GM23248 (cell line): ENCODE measurements at regions not wholly inside any gene's neighbourhood (a gene's known extent, or its start where the extent isn't known, plus 50 kb on each side); places are given as distances from the start of the nearest gene placed in this dataset.

Experiments used
- DNase-seq: peaks from one replicate; pipeline ENCODE4 v3.0.0-alpha.2; 2015
- H2AFZ ChIP-seq: fragments of 200-600 bp; sonication (generic); 2 replicates; pipeline ENCODE4 v1.6.1; 2016; ENCODE audit warnings: antibody characterized with exemption
- H3F3A ChIP-seq: fragments of 200-600 bp; sonication (generic); 2 replicates; pipeline ENCODE4 v1.6.1; 2016; ENCODE audit warnings: mild to moderate bottlenecking, antibody characterized with exemption, mixed run types; ENCODE audit not compliant: insufficient read depth
- H3K27ac ChIP-seq: fragments of 200-600 bp; sonication (generic); 2 replicates; pipeline ENCODE4 v1.5.1; 2016; ENCODE audit warnings: mild to moderate bottlenecking
- H3K27me3 ChIP-seq: fragments of 200-600 bp; sonication (generic); replicated peaks from 2 replicates; pipeline ENCODE4 v1.6.1; 2016; ENCODE audit warnings: mild to moderate bottlenecking; ENCODE audit not compliant: insufficient read depth
- H3K36me3 ChIP-seq: fragments of 200-600 bp; sonication (generic); 2 replicates; pipeline ENCODE4 v1.6.1; 2016; ENCODE audit warnings: low read depth, mild to moderate bottlenecking
- H3K4me1 ChIP-seq: fragments of 200-600 bp; sonication (generic); 2 replicates; pipeline ENCODE4 v1.6.1; 2016; ENCODE audit warnings: mild to moderate bottlenecking; ENCODE audit not compliant: insufficient read depth
- H3K4me2 ChIP-seq: fragments of 200-600 bp; sonication (generic); one replicate; pipeline ENCODE4 v1.6.1; 2016; ENCODE audit warnings: mild to moderate bottlenecking; ENCODE audit not compliant: unreplicated experiment
- H3K4me3 ChIP-seq: fragments of 200-600 bp; sonication (generic); 2 replicates; pipeline ENCODE4 v1.5.1; 2016; ENCODE audit warnings: mild to moderate bottlenecking
- H3K79me2 ChIP-seq: fragments of 200-600 bp; sonication (generic); 2 replicates; pipeline ENCODE4 v1.6.1; 2016; ENCODE audit warnings: mild to moderate bottlenecking; ENCODE audit not compliant: insufficient read depth
- H3K9ac ChIP-seq: fragments of 200-600 bp; sonication (generic); 2 replicates; pipeline ENCODE4 v1.6.1; 2016; ENCODE audit warnings: mild to moderate bottlenecking
- H3K9me2 ChIP-seq: fragments of 200-600 bp; sonication (generic); 2 replicates; pipeline ENCODE4 v1.6.1; 2016; ENCODE audit warnings: mixed run types, mild to moderate bottlenecking, moderate library complexity; ENCODE audit not compliant: insufficient read depth
- H3K9me3 ChIP-seq: fragments of 200-600 bp; sonication (generic); one replicate; pipeline ENCODE4 v1.6.1; 2017; ENCODE audit warnings: low read depth
- H4K20me1 ChIP-seq: fragments of 200-600 bp; sonication (generic); 2 replicates; pipeline ENCODE4 v1.6.0; 2016; ENCODE audit not compliant: insufficient read depth
- EZH2 ChIP-seq: fragments of 200-600 bp; sonication (generic); IDR thresholded peaks from 2 replicates; pipeline ENCODE4 v1.6.1; 2018; ENCODE audit warnings: antibody characterized with exemption, mild to moderate bottlenecking; ENCODE audit not compliant: insufficient read depth, poor library complexity, severe bottlenecking
- EZH2phosphoT487 ChIP-seq: fragments of 200-600 bp; sonication (generic); IDR thresholded peaks from 2 replicates; pipeline ENCODE4 v1.6.1; 2018; ENCODE audit warnings: antibody characterized with exemption, moderate library complexity, mild to moderate bottlenecking, low read depth; ENCODE audit not compliant: insufficient read depth
- WGBS, 2 experiments: methylation state at CpG; one replicate each; pipeline ENCODE4 v1.1.6; 2015 to 2017; ENCODE audit warnings: low lambda C conversion rate in 2 of 2, low coverage in 1 of 2; ENCODE audit errors: missing lambda C conversion rate in 2 of 2; 5-methylcytosine and 5-hydroxymethylcytosine counted together
- in situ Hi-C: fragments of 300-500 bp; cut with MboI; formaldehyde crosslinking; loops from 2 replicates; pipeline ENCODE4 v1.15.0; 2020

- no peak overlapping the region for H2AFZ ChIP-seq
- no peak overlapping the region for H3K27ac ChIP-seq
- 34 to 43% methylated on average over 2 of the region's 2 CpGs for WGBS, 2 experiments
- H3K9me2 ChIP-seq: no peaks in the 10 kb centered on the region
- no peak for DNase-seq
- no peaks in the 10 kb centered on the region for H3K36me3 ChIP-seq
- H3K4me1 ChIP-seq: no peaks in the 10 kb centered on the region
- no peak overlapping the region for H3K4me3 ChIP-seq
- no peaks in the 10 kb centered on the region for H3F3A ChIP-seq
- H3K9ac ChIP-seq: no peak overlapping the region
- no peaks in the 10 kb centered on the region for H3K9me3 ChIP-seq
- H3K27me3 ChIP-seq: no peaks in the 10 kb centered on the region
- H4K20me1 ChIP-seq: no peaks in the 10 kb centered on the region
- H3K4me2 ChIP-seq: no peak overlapping the region
- H3K79me2 ChIP-seq: no peaks in the 10 kb centered on the region
- no peak for TF ChIP-seq EZH2phosphoT487
- TF ChIP-seq EZH2: no peak
- in situ Hi-C loops: no loop called here
These were observed 1077.3 kb upstream of the CNTN5 start for GRCh38 chr11:97943493-97943892.

DNA sequence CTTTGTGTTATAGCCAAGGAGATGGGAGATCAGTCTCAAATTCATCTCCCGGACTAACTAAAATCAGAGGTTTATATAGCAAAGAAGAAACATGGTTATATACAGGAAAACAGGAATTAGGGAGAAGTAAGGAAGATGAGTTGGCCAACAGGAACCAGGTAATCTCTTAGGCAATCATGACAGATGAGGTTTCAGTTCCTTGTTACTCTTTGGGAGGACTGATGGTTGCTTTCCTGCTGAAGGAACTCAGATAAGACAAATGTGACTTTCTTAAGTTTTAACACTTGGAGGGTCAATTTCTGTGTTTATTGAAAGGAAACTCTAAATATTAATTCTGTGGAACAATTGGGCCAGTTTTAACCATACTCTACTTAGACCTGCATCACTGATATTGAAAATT, 1072.0 kb upstream of the CNTN5 start:
- no peaks in the 10 kb centered on the region for H3K9me2 ChIP-seq

DNA sequence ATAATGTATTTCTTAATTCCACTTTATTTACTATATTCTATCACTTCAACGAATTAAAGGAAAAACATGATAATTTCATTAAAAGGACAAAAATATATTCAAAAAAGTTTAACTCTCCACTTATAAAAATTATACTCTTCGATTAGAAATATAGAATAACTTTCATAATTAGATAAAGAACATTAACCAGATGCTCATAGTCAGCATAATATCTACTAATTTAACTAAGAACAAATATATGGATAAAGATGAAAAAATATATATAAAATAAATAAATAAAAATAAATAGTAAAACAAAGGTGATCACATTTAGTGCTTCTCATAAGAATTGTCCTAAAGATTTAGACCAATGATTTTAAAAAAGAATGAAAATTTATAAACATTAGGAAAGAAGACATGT, 1065.2 kb upstream of the CNTN5 start:
- Histone ChIP-seq H3K27ac (no peak overlapping the region), H3K27me3 (no peaks in the 10 kb centered on the region), H3K9me2 (no peaks in the 10 kb centered on the region), H2AFZ (no peak overlapping the region), H3F3A (no peaks in the 10 kb centered on the region), H3K79me2 (no peaks in the 10 kb centered on the region), H3K36me3 (no peaks in the 10 kb centered on the region), H4K20me1 (no peaks in the 10 kb centered on the region), H3K9ac (no peak overlapping the region), H3K9me3 (no peaks in the 10 kb centered on the region), H3K4me1 (no peaks in the 10 kb centered on the region), H3K4me3 (no peak overlapping the region), H3K4me2 (no peak overlapping the region)
- no peak for DNase-seq
- WGBS, 2 experiments: 8 to 9% methylated on average over 2 of the region's 2 CpGs
- in situ Hi-C loops: no loop called here
- no peak for TF ChIP-seq EZH2
- no peak for TF ChIP-seq EZH2phosphoT487

More for the DNA sequence above, 1072.0 kb upstream of the CNTN5 start:
- Histone ChIP-seq H3K27ac (no peak overlapping the region), H2AFZ (no peak overlapping the region), H3K4me2 (no peak overlapping the region), H3F3A (no peaks in the 10 kb centered on the region), H3K9me3 (no peaks in the 10 kb centered on the region), H3K4me3 (no peak overlapping the region), H3K4me1 (no peaks in the 10 kb centered on the region), H3K27me3 (no peaks in the 10 kb centered on the region), H4K20me1 (no peaks in the 10 kb centered on the region), H3K9ac (no peak overlapping the region), H3K79me2 (no peaks in the 10 kb centered on the region), H3K36me3 (no peaks in the 10 kb centered on the region)
- DNase-seq: no peak
- in situ Hi-C loops: no loop called here
- no peak for TF ChIP-seq EZH2phosphoT487
- TF ChIP-seq EZH2: no peak
- WGBS, 2 experiments: 32 to 43% methylated on average over 1 of the region's 1 CpG

- Histone ChIP-seq H3K79me2 (no peaks in the 10 kb centered on the region), H3K4me2 (no peak overlapping the region), H3K9ac (no peak overlapping the region), H3K9me3 (no peaks in the 10 kb centered on the region), H3K9me2 (no peaks in the 10 kb centered on the region), H4K20me1 (no peaks in the 10 kb centered on the region), H2AFZ (peak overlapping the region; percentile 56; the same call in 1 of the 2 replicates), H3K36me3 (no peaks in the 10 kb centered on the region), H3K27ac (no peak overlapping the region), H3F3A (no peaks in the 10 kb centered on the region), H3K4me3 (no peak overlapping the region), H3K4me1 (no peaks in the 10 kb centered on the region), H3K27me3 (no peaks in the 10 kb centered on the region)
- no peak for DNase-seq
- in situ Hi-C loops: no loop called here
- no peak for TF ChIP-seq EZH2phosphoT487
- no peak for TF ChIP-seq EZH2
- WGBS, 2 experiments: 16 to 21% methylated on average over 2 of the region's 2 CpGs
These were observed 1063.8 kb upstream of the CNTN5 start for GRCh38 chr11:97956904-97957303.

DNA sequence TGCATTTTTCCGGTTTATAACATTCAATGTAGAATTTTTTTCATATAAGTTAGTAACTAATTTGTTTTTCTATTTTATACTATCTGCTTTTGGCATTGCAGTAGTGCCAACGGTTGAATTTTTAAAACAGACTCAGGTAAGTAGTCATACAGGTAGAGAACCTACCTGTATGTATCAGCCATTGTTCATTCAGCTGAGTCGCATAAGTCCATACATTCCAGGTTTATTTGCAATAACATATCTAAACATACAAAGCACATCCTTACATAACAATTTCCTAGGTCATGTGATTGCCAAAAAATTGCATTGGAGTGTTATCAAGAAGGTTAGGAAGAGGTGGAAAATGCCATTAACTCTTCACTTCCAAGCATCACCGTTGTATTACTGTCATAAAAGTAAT, 1059.3 kb upstream of the CNTN5 start:
- H3K79me2 ChIP-seq: no peaks in the 10 kb centered on the region
- no peaks in the 10 kb centered on the region for H4K20me1 ChIP-seq
- DNase-seq: no peak
- no peaks in the 10 kb centered on the region for H3K27me3 ChIP-seq
- TF ChIP-seq EZH2phosphoT487: no peak
- no peak for TF ChIP-seq EZH2
- H3K27ac ChIP-seq: no peak overlapping the region
- H3K4me1 ChIP-seq: peaks cover 25% of the 10 kb centered on the region
- H2AFZ ChIP-seq: 0 out of 2 replicates have a peak overlapping the region, but pooled peaks have one; percentile 5
- H3K9me3 ChIP-seq: no peaks in the 10 kb centered on the region
- no peaks in the 10 kb centered on the region for H3K9me2 ChIP-seq
- H3K36me3 ChIP-seq: no peaks in the 10 kb centered on the region
- peaks cover 10% of the 10 kb centered on the region for H3F3A ChIP-seq
- no peak overlapping the region for H3K4me2 ChIP-seq
- no peak overlapping the region for H3K9ac ChIP-seq
- in situ Hi-C loops: no loop called here
- WGBS, 2 experiments: 61 to 83% methylated on average over 4 of the region's 4 CpGs
- no peak overlapping the region for H3K4me3 ChIP-seq
